ENCODE measurements at regions not wholly inside any gene's neighbourhood (a gene's known extent, or its start where the extent isn't known, plus 50 kb on each side); places are given as distances from the start of the nearest gene placed in this dataset.

- TF ChIP-seq NCOA2 (IDR thresholded peaks at IDR 0.05; ENCODE audit: partially characterized antibody in 2 of 2) (no peak), HMG20A (CRISPR knock-in tag; conservative IDR thresholded peaks at IDR 0.05) (no peak), KDM5B (IDR thresholded peaks at IDR 0.05; ENCODE audit: insufficient replicate concordance, low read depth, low read length) (peak; percentile 27), NFIC (IDR thresholded peaks at IDR 0.05) (peak; percentile 98), MAFF (IDR thresholded peaks at IDR 0.05; ENCODE audit: low read length) (no peak), ZNF41 (CRISPR knock-in tag; conservative IDR thresholded peaks at IDR 0.05) (0 out of 2 replicates have a peak, but pooled peaks have one; percentile 41), HDGF (IDR thresholded peaks at IDR 0.05) (no peak), RB1 (IDR thresholded peaks at IDR 0.05; ENCODE audit: low read depth) (peak; percentile 55; the same call in 1 of the 2 replicates)
- TF ChIP-seq, protein P1, sequence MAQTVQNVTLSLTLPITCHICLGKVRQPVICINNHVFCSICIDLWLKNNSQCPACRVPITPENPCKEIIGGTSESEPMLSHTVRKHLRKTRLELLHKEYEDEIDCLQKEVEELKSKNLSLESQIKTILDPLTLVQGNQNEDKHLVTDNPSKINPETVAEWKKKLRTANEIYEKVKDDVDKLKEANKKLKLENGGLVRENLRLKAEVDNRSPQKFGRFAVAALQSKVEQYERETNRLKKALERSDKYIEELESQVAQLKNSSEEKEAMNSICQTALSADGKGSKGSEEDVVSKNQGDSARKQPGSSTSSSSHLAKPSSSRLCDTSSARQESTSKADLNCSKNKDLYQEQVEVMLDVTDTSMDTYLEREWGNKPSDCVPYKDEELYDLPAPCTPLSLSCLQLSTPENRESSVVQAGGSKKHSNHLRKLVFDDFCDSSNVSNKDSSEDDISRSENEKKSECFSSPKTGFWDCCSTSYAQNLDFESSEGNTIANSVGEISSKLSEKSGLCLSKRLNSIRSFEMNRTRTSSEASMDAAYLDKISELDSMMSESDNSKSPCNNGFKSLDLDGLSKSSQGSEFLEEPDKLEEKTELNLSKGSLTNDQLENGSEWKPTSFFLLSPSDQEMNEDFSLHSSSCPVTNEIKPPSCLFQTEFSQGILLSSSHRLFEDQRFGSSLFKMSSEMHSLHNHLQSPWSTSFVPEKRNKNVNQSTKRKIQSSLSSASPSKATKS (CRISPR knock-in tag; IDR thresholded peaks at IDR 0.05) = 0 out of 2 replicates have a peak, but pooled peaks have one; percentile 10
These were observed 746.6 kb upstream of the ADGRB3 start (continued) for GRCh38 chr6:67888546-67888885.

Measured in K562 (cell line).